ENCODE measurements at regions not wholly inside any gene's neighbourhood (a gene's known extent, or its start where the extent isn't known, plus 50 kb on each side); places are given as distances from the start of the nearest gene placed in this dataset.
"Not testable (repeated sequence)": the region's sequence is repeated elsewhere in the genome, so short reads cannot be mapped to it uniquely, and the experiment has no call there.

- TF ChIP-seq CTCF (IDR thresholded peaks at IDR 0.05): no peak
- ATAC-seq (ENCODE audit: low FRiP score): no peak
- DNase-seq (ENCODE audit: low spot score): no peak
Observed at GRCh38 chr11:129643031-129643721, 172.5 kb upstream of the TMEM45B start.

GRCh38 chr11:129644326-129644725 is 171.3 kb upstream of the TMEM45B start:
- TF ChIP-seq CTCF (IDR thresholded peaks at IDR 0.05): no peak
- ATAC-seq (ENCODE audit: low FRiP score) (no peak), DNase-seq (ENCODE audit: low spot score) (no peak)

GRCh38 chr11:129645943-129646342 is 169.7 kb upstream of the TMEM45B start:
- no peak for TF ChIP-seq CTCF (IDR thresholded peaks at IDR 0.05)
- DNase-seq (ENCODE audit: low spot score) (no peak), ATAC-seq (ENCODE audit: low FRiP score) (no peak)

GRCh38 chr11:129650044-129650443 is 165.6 kb upstream of the TMEM45B start:
- ATAC-seq (ENCODE audit: low FRiP score); DNase-seq (ENCODE audit: low spot score): not testable (repeated sequence)

GRCh38 chr11:129652835-129653234 is 162.8 kb upstream of the TMEM45B start:
- ATAC-seq (ENCODE audit: low FRiP score) (no peak), DNase-seq (ENCODE audit: low spot score) (no peak)
- TF ChIP-seq CTCF (IDR thresholded peaks at IDR 0.05): no peak

GRCh38 chr11:129655247-129655832 is 160.3 kb upstream of the TMEM45B start:
- no peak for TF ChIP-seq CTCF (IDR thresholded peaks at IDR 0.05)
- ATAC-seq (ENCODE audit: low FRiP score) (no peak), DNase-seq (ENCODE audit: low spot score) (no peak)

GRCh38 chr11:129657866-129658525 is 157.7 kb upstream of the TMEM45B start:
- DNase-seq (ENCODE audit: low spot score): no peak
- no peak for TF ChIP-seq CTCF (IDR thresholded peaks at IDR 0.05)

More at GRCh38 chr11:129657866-129658525, 157.7 kb upstream of the TMEM45B start:
- ATAC-seq (ENCODE audit: low FRiP score): no peak

Measured in omental fat pad (tissue), 3 donors.